Adrenal gland (tissue), 9 donors: ENCODE measurements at regions not wholly inside any gene's neighbourhood (a gene's known extent, or its start where the extent isn't known, plus 50 kb on each side); places are given as distances from the start of the nearest gene placed in this dataset.

ENCODE experiments used
- DNase-seq, 7 donors: peaks; one replicate each; pipeline ENCODE4 v3.0.0-alpha.2; 2019 to 2020
- H3K27ac ChIP-seq, 5 donors: fragments of 200-600 bp; sonication (generic) in 4 of 5; 1 replicate in 3 of 5; 2 replicates in 2 of 5; pipeline versions ENCODE4 v1.5.1 to v1.8.0; 2016 to 2020; ENCODE audit warnings: mild to moderate bottlenecking in 1 of 5
- H3K27me3 ChIP-seq: fragments of 200-600 bp; 2 replicates; pipeline ENCODE4 v1.8.0; 2021
- H3K36me3 ChIP-seq, 2 donors: fragments of 200-600 bp; replicated peaks in 1 of 2; 1 replicate in 1 of 2; 2 replicates in 1 of 2; pipeline versions ENCODE4 v1.5.1 to v1.8.0; 2018 to 2022
- H3K4me1 ChIP-seq, 2 donors: fragments of 200-600 bp; replicated peaks in 1 of 2; 1 replicate in 1 of 2; 2 replicates in 1 of 2; pipeline versions ENCODE4 v1.5.1 to v1.8.0; 2018 to 2021
- H3K4me3 ChIP-seq, 4 donors: fragments of 200-600 bp; sonication (generic) in 3 of 4; one replicate each; pipeline ENCODE4 v1.5.1; 2016 to 2018
- H3K9me3 ChIP-seq, 3 donors: fragments of 200-600 bp; sonication (generic) in 1 of 3; replicated peaks in 1 of 3; 1 replicate in 2 of 3; 2 replicates in 1 of 3; pipeline versions ENCODE4 v1.5.1 to v1.8.0; 2016 to 2021
- CTCF ChIP-seq, 6 experiments: fragments of 450-650 bp in 4 of 6; fragments of 200-600 bp in 2 of 6; sonication (generic) in 1 of 6; IDR thresholded peaks; 1 replicate in 5 of 6; 2 replicates in 1 of 6; pipeline versions ENCODE4 v1.5.1 to v1.8.0; 2016 to 2021; ENCODE audit warnings: antibody characterized with exemption in 6 of 6, mild to moderate bottlenecking in 2 of 6, moderate library complexity in 1 of 6
- POLR2A ChIP-seq, 2 donors: fragments of 450-650 bp; IDR thresholded peaks; one replicate each; pipeline ENCODE4 v1.6.1; 2017; ENCODE audit warnings: antibody characterized with exemption in 2 of 2, mild to moderate bottlenecking in 2 of 2, moderate library complexity in 1 of 2
- WGBS, 4 donors: extraction: QIAGEN DNeasy Blood & Tissue Kit in 2 of 4; methylation state at CpG; one replicate each; pipeline versions ENCODE4 v1.1.5 to v1.1.7; 2013 to 2017; 5-methylcytosine and 5-hydroxymethylcytosine counted together
- intact Hi-C, 2 donors: fragments of 100-400 bp; cut with DNase I; formaldehyde crosslinking; loops; one replicate each; pipeline versions ENCODE4 v1.14.1 to v1.15.0; 2022 to 2023
- donor health status: healthy with polysubstance abuse.
- donor health status: Bipolar disorder and iron deficiency.
- donor health status: DM: yes; HTN: yes; CAD: no.
- donor health status: DM: no; HTN: no; CAD: no.
- donor health status: DM: no; HTN: no; CAD: no.

- Histone ChIP-seq H3K27me3 (no peaks in the 10 kb centered on the region), H3K9me3 (no peaks in the 10 kb centered on the region), H3K27ac (no peak overlapping the region), H3K36me3 (no peaks in the 10 kb centered on the region), H3K4me3 (no peak overlapping the region), H3K4me1 (no peaks in the 10 kb centered on the region)
- WGBS, 4 donors, result 60 to 63% (median 61%) methylated on average over 2 of the region's 2 CpGs
- no peak for DNase-seq
- intact Hi-C loops, result no loop called here
- TF ChIP-seq POLR2A (IDR thresholded peaks at IDR 0.05), result no peak
- no peak for TF ChIP-seq CTCF (IDR thresholded peaks at IDR 0.05)
Measured at GRCh38 chr15:93168910-93169309, 79.9 kb upstream of the RGMA start.

GRCh38 chr15:93167291-93167690 is 78.3 kb upstream of the RGMA start:
- Histone ChIP-seq H3K27me3 (no peaks in the 10 kb centered on the region), H3K36me3 (no peaks in the 10 kb centered on the region), H3K4me3 (no peak overlapping the region), H3K4me1 (no peaks in the 10 kb centered on the region), H3K9me3 (no peaks in the 10 kb centered on the region), H3K27ac (no peak overlapping the region)
- TF ChIP-seq POLR2A (IDR thresholded peaks at IDR 0.05) (no peak), CTCF (IDR thresholded peaks at IDR 0.05) (no peak)
- 47 to 77% (median 61%) methylated on average over 2 to 4 of the region's 4 CpGs for WGBS, 4 donors
- intact Hi-C loops, result no loop called here
- no peak for DNase-seq

GRCh38 chr15:93166675-93167074 is 77.7 kb upstream of the RGMA start:
- intact Hi-C loops, result no loop called here
- Histone ChIP-seq H3K4me1 (no peaks in the 10 kb centered on the region), H3K4me3 (no peak overlapping the region), H3K27me3 (no peaks in the 10 kb centered on the region), H3K36me3 (no peaks in the 10 kb centered on the region), H3K27ac (no peak overlapping the region), H3K9me3 (no peaks in the 10 kb centered on the region)
- WGBS, 4 donors, result 63 to 85% (median 75%) methylated on average over 5 to 8 of the region's 8 CpGs
- no peak for DNase-seq
- TF ChIP-seq POLR2A (IDR thresholded peaks at IDR 0.05) (no peak), CTCF (IDR thresholded peaks at IDR 0.05) (no peak)

GRCh38 chr15:93165734-93166470 is 76.9 kb upstream of the RGMA start:
- Histone ChIP-seq H3K4me3 (no peak overlapping the region), H3K27ac (no peak overlapping the region), H3K27me3 (no peaks in the 10 kb centered on the region), H3K36me3 (no peaks in the 10 kb centered on the region), H3K9me3 (no peaks in the 10 kb centered on the region), H3K4me1 (no peaks in the 10 kb centered on the region)
- intact Hi-C loops, result no loop called here
- DNase-seq, result no peak
- 66 to 71% (median 68%) methylated on average over 10 of the region's 10 CpGs for WGBS, 4 donors
- TF ChIP-seq POLR2A (IDR thresholded peaks at IDR 0.05), result no peak
- TF ChIP-seq CTCF (IDR thresholded peaks at IDR 0.05), result no peak
